ENCODE measurements at regions not wholly inside any gene's neighbourhood (a gene's known extent, or its start where the extent isn't known, plus 50 kb on each side); places are given as distances from the start of the nearest gene placed in this dataset.

- Histone ChIP-seq H3K4me3 (ENCODE audit: low read depth, low read length, poor library complexity, severe bottlenecking) (no peak overlapping the region), H3K79me2 (ENCODE audit: insufficient read depth, low read depth, low read length) (no peaks in the 10 kb centered on the region), H4K20me1 (ENCODE audit: insufficient read depth, low read length) (no peaks in the 10 kb centered on the region), H3K4me1 (ENCODE audit: insufficient read depth, low read length, poor library complexity, severe bottlenecking) (peaks cover 7% of the 10 kb centered on the region), H2AFZ (ENCODE audit: low read length) (no peak overlapping the region), H3K9me2 (ENCODE audit: insufficient read depth, low read length) (no peaks in the 10 kb centered on the region), H3K4me2 (ENCODE audit: low read length) (no peak overlapping the region), H3K9me3 (ENCODE audit: low read length) (no peaks in the 10 kb centered on the region), H3K27ac (ENCODE audit: low read depth, low read length, poor library complexity, severe bottlenecking) (no peak overlapping the region), H3K36me3 (ENCODE audit: insufficient read depth, low read length) (no peaks in the 10 kb centered on the region)
- ChIA-PET CTCF (ENCODE audit: unreplicated experiment) (no interaction called here), POLR2A (no interaction called here)
- no peak for DNase-seq (ENCODE audit: low spot score)
- intact Hi-C loops (cut with micrococcal nuclease; ENCODE audit: unreplicated experiment) = no loop called here
- TF ChIP-seq EZH2phosphoT487 (IDR thresholded peaks at IDR 0.05; ENCODE audit: borderline replicate concordance, low read depth, low read length) (no peak), CTCF (conservative IDR thresholded peaks at IDR 0.05; ENCODE audit: low read length) (no peak)
- BruUV-seq (replicated peaks) = no TSS peak
Measured at GRCh38 chr6:166853371-166854325, 102.7 kb downstream of the RNASET2 start.

- no TSS peak for BruUV-seq (replicated peaks)
- H2AFZ ChIP-seq (ENCODE audit: low read length) = no peak overlapping the region
- CTCF ChIA-PET (ENCODE audit: unreplicated experiment) = no interaction called here
- TF ChIP-seq EZH2phosphoT487 (IDR thresholded peaks at IDR 0.05; ENCODE audit: borderline replicate concordance, low read depth, low read length) (no peak), CTCF (conservative IDR thresholded peaks at IDR 0.05; ENCODE audit: low read length) (peak; percentile 21; the same call in 1 of the 2 replicates)
- H3K79me2 ChIP-seq (ENCODE audit: insufficient read depth, low read depth, low read length) = no peaks in the 10 kb centered on the region
- H3K4me3 ChIP-seq (ENCODE audit: low read depth, low read length, poor library complexity, severe bottlenecking) = no peak overlapping the region
- H3K4me1 ChIP-seq (ENCODE audit: insufficient read depth, low read length, poor library complexity, severe bottlenecking) = peaks cover 7% of the 10 kb centered on the region
- H3K4me2 ChIP-seq (ENCODE audit: low read length) = no peak overlapping the region
- DNase-seq (ENCODE audit: low spot score) = no peak
- intact Hi-C loops (cut with micrococcal nuclease; ENCODE audit: unreplicated experiment) = no loop called here
- H3K9me2 ChIP-seq (ENCODE audit: insufficient read depth, low read length) = no peaks in the 10 kb centered on the region
- H3K9me3 ChIP-seq (ENCODE audit: low read length) = no peaks in the 10 kb centered on the region
- POLR2A ChIA-PET = no interaction called here
- H4K20me1 ChIP-seq (ENCODE audit: insufficient read depth, low read length) = no peaks in the 10 kb centered on the region
- H3K27ac ChIP-seq (ENCODE audit: low read depth, low read length, poor library complexity, severe bottlenecking) = no peak overlapping the region
- H3K36me3 ChIP-seq (ENCODE audit: insufficient read depth, low read length) = no peaks in the 10 kb centered on the region
Measured at GRCh38 chr6:166852451-166852975, 103.8 kb downstream of the RNASET2 start.

GRCh38 chr6:166851911-166852310, 104.4 kb downstream of the RNASET2 start:
- Histone ChIP-seq H3K79me2 (ENCODE audit: insufficient read depth, low read depth, low read length) (no peaks in the 10 kb centered on the region), H4K20me1 (ENCODE audit: insufficient read depth, low read length) (no peaks in the 10 kb centered on the region), H3K9me2 (ENCODE audit: insufficient read depth, low read length) (no peaks in the 10 kb centered on the region), H3K4me2 (ENCODE audit: low read length) (no peak overlapping the region), H3K9me3 (ENCODE audit: low read length) (no peaks in the 10 kb centered on the region), H3K27ac (ENCODE audit: low read depth, low read length, poor library complexity, severe bottlenecking) (no peak overlapping the region), H2AFZ (ENCODE audit: low read length) (no peak overlapping the region), H3K36me3 (ENCODE audit: insufficient read depth, low read length) (no peaks in the 10 kb centered on the region), H3K4me1 (ENCODE audit: insufficient read depth, low read length, poor library complexity, severe bottlenecking) (peaks cover 7% of the 10 kb centered on the region), H3K4me3 (ENCODE audit: low read depth, low read length, poor library complexity, severe bottlenecking) (no peak overlapping the region)
- CTCF ChIA-PET (ENCODE audit: unreplicated experiment) = no interaction called here
- TF ChIP-seq EZH2phosphoT487 (IDR thresholded peaks at IDR 0.05; ENCODE audit: borderline replicate concordance, low read depth, low read length) (no peak), CTCF (conservative IDR thresholded peaks at IDR 0.05; ENCODE audit: low read length) (no peak)
- BruUV-seq (replicated peaks) = no TSS peak
- no peak for DNase-seq (ENCODE audit: low spot score)
- intact Hi-C loops (cut with micrococcal nuclease; ENCODE audit: unreplicated experiment) = no loop called here
- POLR2A ChIA-PET = interaction anchor here (0.5 kb wide), 1 partner anchor 27 kb away, joined by 5 read pairs; no protein-coding TSS in a partner anchor
